Astrocyte (in vitro differentiated cells and primary cell): ENCODE measurements at regions not wholly inside any gene's neighbourhood (a gene's known extent, or its start where the extent isn't known, plus 50 kb on each side); places are given as distances from the start of the nearest gene placed in this dataset.

Source experiments
- DNase-seq: peaks from one replicate; pipeline ENCODE4 v3.0.0-alpha.2; 2010; ENCODE audit warnings: low read depth
- FAIRE-seq: peaks from 2 replicates; lab custom pipeline; 2011; peaks lifted over from hg19 to GRCh38; lab: Jason Lieb, UNC
- H2AFZ ChIP-seq: 2 replicates; pipeline ENCODE4 v1.6.0; 2012; ENCODE audit warnings: low read depth, low read length, inconsistent platforms
- H3K27ac ChIP-seq: 2 replicates; pipeline ENCODE4 v1.5.1; 2011; ENCODE audit warnings: low read depth, low read length, inconsistent platforms
- H3K27me3 ChIP-seq: 2 replicates; pipeline ENCODE4 v1.6.0; 2011; ENCODE audit warnings: low read length, inconsistent platforms; ENCODE audit not compliant: insufficient read depth
- H3K36me3 ChIP-seq: 2 replicates; pipeline ENCODE4 v1.5.1; 2011; ENCODE audit warnings: low read length, inconsistent platforms; ENCODE audit not compliant: insufficient read depth
- H3K4me1 ChIP-seq: 2 replicates; pipeline ENCODE4 v1.5.1; 2011; ENCODE audit warnings: low read length, inconsistent platforms; ENCODE audit not compliant: insufficient read depth
- H3K4me2 ChIP-seq: 2 replicates; pipeline ENCODE4 v1.6.0; 2012; ENCODE audit warnings: low read length, inconsistent platforms
- H3K4me3 ChIP-seq: 2 replicates; pipeline ENCODE4 v1.5.1; 2011; ENCODE audit warnings: low read depth, mild to moderate bottlenecking, low read length, inconsistent platforms; ENCODE audit not compliant: insufficient read depth
- H3K79me2 ChIP-seq: 2 replicates; pipeline ENCODE4 v1.6.0; 2012; ENCODE audit warnings: mild to moderate bottlenecking, low read length, inconsistent platforms; ENCODE audit not compliant: insufficient read depth
- H3K9ac ChIP-seq: 2 replicates; pipeline ENCODE4 v1.6.0; 2012; ENCODE audit warnings: mild to moderate bottlenecking, low read length, inconsistent platforms
- H3K9me3 ChIP-seq: 2 replicates; pipeline ENCODE4 v1.5.1; 2012; ENCODE audit warnings: low read depth, mild to moderate bottlenecking, low read length, inconsistent platforms; ENCODE audit not compliant: insufficient read depth
- H4K20me1 ChIP-seq: 2 replicates; pipeline ENCODE4 v1.6.0; 2012; ENCODE audit warnings: low read length, inconsistent platforms; ENCODE audit not compliant: insufficient read depth
- H3K27ac Mint-ChIP-seq: one replicate; pipeline ENCODE4 v1.8.0; 2021; ENCODE audit warnings: mild to moderate bottlenecking, mixed read lengths; ENCODE audit not compliant: unreplicated experiment
- H3K27me3 Mint-ChIP-seq: one replicate; pipeline ENCODE4 v1.8.0; 2021; ENCODE audit warnings: low read depth, mixed read lengths; ENCODE audit not compliant: unreplicated experiment
- H3K36me3 Mint-ChIP-seq: one replicate; pipeline ENCODE4 v1.8.0; 2021; ENCODE audit warnings: low read depth, mixed read lengths; ENCODE audit not compliant: unreplicated experiment
- H3K4me1 Mint-ChIP-seq: one replicate; pipeline ENCODE4 v1.8.0; 2021; ENCODE audit warnings: low read depth, mixed read lengths; ENCODE audit not compliant: unreplicated experiment
- H3K4me3 Mint-ChIP-seq: one replicate; pipeline ENCODE4 v1.8.0; 2021; ENCODE audit warnings: mild to moderate bottlenecking, moderate library complexity, mixed read lengths; ENCODE audit not compliant: unreplicated experiment
- H3K9me3 Mint-ChIP-seq: one replicate; pipeline ENCODE4 v1.8.0; 2021; ENCODE audit warnings: mild to moderate bottlenecking, mixed read lengths; ENCODE audit not compliant: unreplicated experiment
- CTCF ChIP-seq: IDR thresholded peaks from 2 replicates; pipeline ENCODE4 v1.5.1; 2011; ENCODE audit warnings: low read depth, mild to moderate bottlenecking, inconsistent platforms, low read length, moderate library complexity; ENCODE audit not compliant: insufficient read depth
- EZH2 ChIP-seq: IDR thresholded peaks from 2 replicates; pipeline ENCODE4 v1.6.1; 2012; ENCODE audit warnings: mild to moderate bottlenecking, low read length, inconsistent platforms; ENCODE audit not compliant: insufficient read depth

GRCh38 chr4:11511321-11511720, 82.6 kb upstream of the HS3ST1 start:
- H3K9ac ChIP-seq, result no peak overlapping the region
- DNase-seq (no peak), FAIRE-seq (no peak)
- TF ChIP-seq EZH2 (no peak), CTCF (no peak)
- H3K9me3 ChIP-seq, result no peaks in the 10 kb centered on the region
- H4K20me1 ChIP-seq, result no peaks in the 10 kb centered on the region
- H3K27ac Mint-ChIP-seq, result no peak overlapping the region
- H3K4me3 Mint-ChIP-seq, result no peak overlapping the region
- no peaks in the 10 kb centered on the region for H3K27me3 Mint-ChIP-seq
- no peaks in the 10 kb centered on the region for H3K79me2 ChIP-seq
- no peaks in the 10 kb centered on the region for H3K36me3 ChIP-seq
- no peaks in the 10 kb centered on the region for H3K27me3 ChIP-seq
- no peaks in the 10 kb centered on the region for H3K9me3 Mint-ChIP-seq
- H3K4me3 ChIP-seq, result no peak overlapping the region
- H2AFZ ChIP-seq, result no peak overlapping the region
- H3K4me1 ChIP-seq, result no peaks in the 10 kb centered on the region
- peaks cover 3% of the 10 kb centered on the region for H3K4me1 Mint-ChIP-seq
- H3K4me2 ChIP-seq, result no peak overlapping the region
- H3K36me3 Mint-ChIP-seq, result no peaks in the 10 kb centered on the region
- H3K27ac ChIP-seq, result no peak overlapping the region

- Mint-ChIP-seq H3K4me3 (no peak overlapping the region), H3K4me1 (peaks cover 7% of the 10 kb centered on the region), H3K27me3 (no peaks in the 10 kb centered on the region), H3K27ac (no peak overlapping the region), H3K9me3 (no peaks in the 10 kb centered on the region), H3K36me3 (no peaks in the 10 kb centered on the region)
- H4K20me1 ChIP-seq, result no peaks in the 10 kb centered on the region
- DNase-seq, result no peak
- FAIRE-seq, result no peak
- no peak overlapping the region for H3K4me2 ChIP-seq
- no peaks in the 10 kb centered on the region for H3K27me3 ChIP-seq
- H3K79me2 ChIP-seq, result no peaks in the 10 kb centered on the region
- TF ChIP-seq EZH2 (no peak), CTCF (no peak)
- H3K27ac ChIP-seq, result no peak overlapping the region
- no peaks in the 10 kb centered on the region for H3K9me3 ChIP-seq
- no peaks in the 10 kb centered on the region for H3K36me3 ChIP-seq
- no peak overlapping the region for H3K4me3 ChIP-seq
- H2AFZ ChIP-seq, result no peak overlapping the region
- peaks cover 8% of the 10 kb centered on the region for H3K4me1 ChIP-seq
- H3K9ac ChIP-seq, result no peak overlapping the region
Observed at GRCh38 chr4:11507920-11508319, 79.2 kb upstream of the HS3ST1 start.

GRCh38 chr4:11506194-11506593, 77.5 kb upstream of the HS3ST1 start:
- H3K9ac ChIP-seq, result no peak overlapping the region
- no peak overlapping the region for H3K4me3 ChIP-seq
- H3K4me2 ChIP-seq, result no peak overlapping the region
- H2AFZ ChIP-seq, result no peak overlapping the region
- H3K79me2 ChIP-seq, result no peaks in the 10 kb centered on the region
- no peaks in the 10 kb centered on the region for H3K36me3 ChIP-seq
- no peaks in the 10 kb centered on the region for H4K20me1 ChIP-seq
- no peak overlapping the region for H3K27ac ChIP-seq
- Mint-ChIP-seq H3K27me3 (no peaks in the 10 kb centered on the region), H3K27ac (peak overlapping the region; percentile 27), H3K36me3 (no peaks in the 10 kb centered on the region), H3K9me3 (no peaks in the 10 kb centered on the region), H3K4me1 (peaks cover 5% of the 10 kb centered on the region), H3K4me3 (no peak overlapping the region)
- H3K9me3 ChIP-seq, result no peaks in the 10 kb centered on the region
- H3K4me1 ChIP-seq, result peaks cover 8% of the 10 kb centered on the region
- no peak for FAIRE-seq
- H3K27me3 ChIP-seq, result no peaks in the 10 kb centered on the region
- DNase-seq, result no peak
- TF ChIP-seq CTCF (no peak), EZH2 (no peak)
